GM18499 (cell line): ENCODE measurements at regions not wholly inside any gene's neighbourhood (a gene's known extent, or its start where the extent isn't known, plus 50 kb on each side); places are given as distances from the start of the nearest gene placed in this dataset.

Experiments
- ATAC-seq: cut with Tn5 transposase; IDR thresholded peaks from one replicate; pipeline ENCODE4 v1.9.1; 2021; ENCODE audit warnings: moderate number of reproducible peaks; ENCODE audit not compliant: insufficient read depth, unreplicated experiment

GRCh38 chr15:39376371-39376909 lies 204.4 kb upstream of the THBS1 start:
- no peak for ATAC-seq

GRCh38 chr15:39381517-39381916 lies 199.4 kb upstream of the THBS1 start:
- ATAC-seq = no peak

GRCh38 chr15:39388118-39388517 lies 192.8 kb upstream of the THBS1 start:
- no peak for ATAC-seq

DNA sequence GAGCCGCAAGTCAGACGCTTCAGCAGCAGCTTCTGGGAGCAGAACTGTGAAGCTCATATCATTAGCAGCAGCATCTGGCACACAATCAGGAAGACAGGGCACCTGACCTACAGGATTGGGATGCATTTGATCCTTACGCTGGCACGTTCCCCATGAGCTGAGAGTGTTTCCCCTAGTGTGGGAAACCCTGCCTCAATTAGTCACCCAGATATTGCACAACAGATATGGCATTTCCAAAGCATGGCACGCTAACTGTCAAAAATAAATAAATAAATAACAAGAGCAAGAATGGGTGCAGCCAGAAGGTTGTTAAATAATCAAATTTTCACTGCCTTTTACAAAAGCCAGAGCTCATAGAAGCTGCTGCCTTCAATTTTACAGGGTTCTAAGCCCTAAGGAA lies 189.6 kb upstream of the THBS1 start:
- no peak for ATAC-seq

GRCh38 chr15:39392469-39393047 lies 188.3 kb upstream of the THBS1 start:
- ATAC-seq = no peak

GRCh38 chr15:39393575-39394335 lies 187.1 kb upstream of the THBS1 start:
- no peak for ATAC-seq

GRCh38 chr15:39394496-39394895 lies 186.4 kb upstream of the THBS1 start:
- ATAC-seq = no peak

DNA sequence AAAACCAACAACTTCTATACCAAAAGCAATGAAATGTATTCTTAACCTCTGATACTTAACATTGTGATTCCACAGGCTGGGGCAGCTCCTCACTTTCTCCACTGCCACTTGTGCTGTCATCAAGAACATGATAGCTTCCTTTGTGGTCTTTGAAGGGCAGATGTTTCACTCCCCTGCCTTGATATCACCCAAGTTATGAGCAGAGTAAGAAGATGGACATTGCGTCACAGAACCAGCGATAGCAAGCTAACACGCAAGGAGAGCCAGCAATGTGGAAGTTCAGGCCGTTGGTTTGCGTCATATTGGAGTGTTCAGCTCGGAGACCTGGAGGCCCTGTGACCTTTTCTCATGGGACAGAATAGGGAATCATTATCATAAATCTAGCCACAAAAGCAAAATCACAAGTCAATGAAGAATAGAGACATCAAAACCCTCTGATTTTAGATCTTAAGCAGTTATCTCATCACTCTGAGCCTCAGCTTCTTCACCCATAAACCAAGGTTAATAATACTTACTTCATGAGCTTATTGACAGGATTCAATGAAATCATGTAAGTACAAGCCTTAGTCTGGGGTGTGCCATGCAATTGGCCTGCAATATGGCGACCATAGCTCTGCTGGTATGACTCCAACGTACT lies 183.8 kb upstream of the THBS1 start:
- ATAC-seq = no peak

DNA sequence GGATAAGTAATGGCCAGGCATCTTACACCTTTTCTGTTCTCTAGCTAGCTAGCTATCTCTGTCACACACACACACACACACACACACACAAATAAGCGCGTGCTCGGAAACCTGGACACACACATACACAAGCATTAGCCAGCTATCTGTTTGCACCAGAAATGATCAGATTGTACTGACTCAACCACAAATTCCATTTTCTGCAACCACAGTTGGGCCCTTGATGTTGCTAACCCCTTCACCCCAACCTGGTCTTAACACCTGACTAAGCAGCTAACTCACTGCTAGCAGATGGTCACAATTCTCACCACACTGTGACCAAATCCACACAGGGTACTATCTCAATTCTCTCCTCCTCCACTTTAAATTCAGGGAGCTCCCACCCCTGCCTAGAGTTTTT lies 183.0 kb upstream of the THBS1 start:
- ATAC-seq = no peak

GRCh38 chr15:39399600-39399999 lies 181.3 kb upstream of the THBS1 start:
- ATAC-seq = no peak

DNA sequence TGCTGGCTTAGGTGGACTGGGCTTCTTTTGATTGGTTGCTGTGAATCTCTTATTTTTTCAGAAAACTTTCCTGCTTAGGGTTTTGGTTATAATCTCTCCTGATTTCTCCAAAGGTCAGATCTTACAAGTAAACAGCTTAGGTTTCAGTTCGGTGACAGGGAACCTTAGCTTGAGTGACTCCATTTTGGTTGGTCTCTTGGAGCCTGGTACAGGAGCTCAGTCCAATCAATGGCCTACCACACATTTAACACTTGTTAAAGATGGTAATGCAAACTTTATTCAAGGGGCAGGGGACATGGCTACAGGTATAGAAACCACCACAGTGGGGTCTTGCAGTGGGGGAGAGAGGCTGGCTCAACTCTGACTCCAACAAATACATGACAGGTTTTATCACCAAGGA lies 180.9 kb upstream of the THBS1 start:
- no peak for ATAC-seq

GRCh38 chr15:39400821-39401550 lies 179.9 kb upstream of the THBS1 start:
- no peak for ATAC-seq

- ATAC-seq = no peak
These were observed 177.2 kb upstream of the THBS1 start for GRCh38 chr15:39403640-39404117.

DNA sequence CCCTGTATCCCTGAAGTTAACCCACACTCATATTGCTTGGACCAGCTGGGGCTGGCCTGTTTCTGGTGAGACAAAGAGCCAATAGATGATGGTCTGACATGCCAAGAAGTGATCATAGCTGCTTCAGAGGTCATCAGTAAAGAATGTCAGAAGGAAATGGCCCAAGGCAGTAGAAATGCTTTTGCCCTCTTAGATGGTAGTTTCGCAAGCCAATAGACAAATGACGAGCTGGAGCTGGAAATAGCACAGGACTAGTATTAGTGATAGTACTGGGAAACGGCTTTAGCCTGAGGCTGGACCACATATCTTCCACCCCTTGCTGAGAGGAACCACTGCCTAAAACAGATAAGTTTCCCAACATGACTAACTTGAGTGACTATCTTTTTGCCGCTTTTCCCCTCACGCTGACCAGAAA lies 176.1 kb upstream of the THBS1 start:
- ATAC-seq = no peak

DNA sequence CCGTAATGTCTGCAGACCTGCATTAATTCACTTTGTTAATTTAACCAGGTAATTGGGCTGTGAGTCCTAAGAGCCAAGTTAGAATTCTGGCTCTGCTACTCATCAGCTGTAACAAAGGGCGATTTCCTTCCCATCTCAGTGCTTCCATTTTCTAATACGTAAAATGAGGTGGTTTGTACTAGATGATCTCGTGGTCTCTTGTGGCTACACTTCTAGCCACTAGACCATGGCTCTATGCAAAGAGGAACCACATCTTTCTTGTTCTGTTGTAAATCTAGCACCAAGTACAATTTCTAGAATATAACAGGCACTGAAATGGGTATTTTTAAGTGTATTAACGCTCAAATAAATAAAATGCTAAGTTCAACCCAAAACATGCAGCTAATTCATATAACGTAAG lies 174.4 kb upstream of the THBS1 start:
- ATAC-seq = peak; percentile 76

DNA sequence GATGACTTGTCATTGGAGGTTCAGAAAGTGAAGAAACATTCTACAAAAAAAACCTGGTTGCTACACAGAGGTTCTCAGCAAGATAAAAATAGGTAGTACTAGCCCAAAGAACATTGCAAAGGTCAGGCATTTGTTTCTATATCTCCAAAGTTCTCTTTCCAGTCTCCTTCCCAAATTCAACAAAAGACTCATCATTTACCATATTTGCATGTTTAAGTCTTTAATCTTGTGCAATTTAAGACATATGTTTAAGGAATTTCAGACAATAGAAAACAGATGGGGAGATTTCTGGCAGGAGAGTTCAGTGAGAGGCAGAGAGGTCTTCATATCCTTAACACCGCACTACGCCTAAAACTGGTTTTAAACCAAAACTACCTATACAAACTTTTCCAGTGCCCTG lies 173.8 kb upstream of the THBS1 start:
- no peak for ATAC-seq

DNA sequence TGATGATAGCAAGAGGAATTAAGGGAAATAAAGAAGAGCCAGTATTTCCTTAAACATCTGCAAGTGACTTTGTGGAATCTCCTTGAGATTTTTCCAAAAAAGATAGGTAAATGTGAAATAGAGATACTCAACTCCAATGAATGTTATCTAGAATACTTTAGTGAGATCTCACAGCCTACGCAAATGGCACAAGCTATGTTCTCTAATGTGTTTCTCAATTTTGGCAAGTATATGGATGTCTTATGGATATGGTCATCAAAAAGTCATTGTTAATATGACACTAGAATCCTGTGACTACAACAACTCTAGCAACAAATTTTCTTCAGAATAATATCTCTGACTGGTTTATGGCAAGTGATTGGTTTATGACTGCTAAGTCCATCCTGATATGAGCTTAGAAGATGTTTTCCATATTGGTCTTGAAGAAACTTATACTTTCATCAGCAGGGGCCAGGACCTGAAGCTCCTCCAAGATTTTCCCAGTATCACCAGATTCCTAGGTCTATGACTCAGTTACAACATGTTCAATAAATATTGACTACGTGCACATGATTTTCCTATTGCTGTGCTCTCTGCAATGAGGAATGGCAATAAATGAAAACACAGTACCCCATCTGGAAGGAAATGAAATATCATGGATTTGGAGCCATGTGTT lies 170.9 kb upstream of the THBS1 start:
- no peak for ATAC-seq

- ATAC-seq = peak; percentile 79
These were observed 169.5 kb upstream of the THBS1 start for GRCh38 chr15:39411102-39411989.

- ATAC-seq = peak; percentile 40
These were observed 167.3 kb upstream of the THBS1 start for GRCh38 chr15:39413558-39413957.
